ENCODE measurements at regions not wholly inside any gene's neighbourhood (a gene's known extent, or its start where the extent isn't known, plus 50 kb on each side); places are given as distances from the start of the nearest gene placed in this dataset.

GRCh38 chr7:96422388-96422787, 100.5 kb upstream of the SLC25A13 start:
- TF ChIP-seq EZH2 (IDR thresholded peaks at IDR 0.05; ENCODE audit: insufficient read depth, low read length), result no peak
- no peak for TF ChIP-seq CTCF (IDR thresholded peaks at IDR 0.05; ENCODE audit: insufficient read depth, low read depth, low read length)

Measured in astrocyte (in vitro differentiated cells and primary cell).